Neural progenitor cell (in vitro differentiated cells): ENCODE measurements at regions not wholly inside any gene's neighbourhood (a gene's known extent, or its start where the extent isn't known, plus 50 kb on each side); places are given as distances from the start of the nearest gene placed in this dataset.

Source experiments
- DNase-seq: peaks from one replicate; pipeline ENCODE4 v3.0.0-alpha.2; 2016; ENCODE audit warnings: low spot score
- H2AFZ ChIP-seq: fragments of 200-600 bp; sonication (generic); replicated peaks from 2 replicates; pipeline ENCODE4 v1.6.1; 2016; ENCODE audit warnings: antibody characterized with exemption
- H3F3A ChIP-seq: fragments of 200-600 bp; sonication (generic); 2 replicates; pipeline ENCODE4 v1.6.1; 2016; ENCODE audit warnings: antibody characterized with exemption, low read depth
- H3K27ac ChIP-seq: fragments of 200-600 bp; sonication (generic); 2 replicates; pipeline ENCODE4 v1.5.1; 2016; ENCODE audit warnings: mild to moderate bottlenecking
- H3K27me3 ChIP-seq: fragments of 200-600 bp; sonication (generic); 2 replicates; pipeline ENCODE4 v1.6.1; 2016; ENCODE audit warnings: mild to moderate bottlenecking, moderate library complexity
- H3K36me3 ChIP-seq: fragments of 200-600 bp; sonication (generic); 2 replicates; pipeline ENCODE4 v1.5.1; 2016
- H3K4me1 ChIP-seq: fragments of 200-600 bp; sonication (generic); 2 replicates; pipeline ENCODE4 v1.6.1; 2016; ENCODE audit warnings: mixed run types
- H3K4me2 ChIP-seq: fragments of 200-600 bp; sonication (generic); 2 replicates; pipeline ENCODE4 v1.6.1; 2016
- H3K4me3 ChIP-seq: fragments of 200-600 bp; sonication (generic); 2 replicates; pipeline ENCODE4 v1.5.1; 2016
- H3K79me2 ChIP-seq: fragments of 200-600 bp; sonication (generic); 2 replicates; pipeline ENCODE4 v1.6.1; 2016; ENCODE audit warnings: low read depth
- H3K9ac ChIP-seq: fragments of 200-600 bp; sonication (generic); 2 replicates; pipeline ENCODE4 v1.6.1; 2016
- H3K9me3 ChIP-seq: fragments of 200-600 bp; sonication (generic); 2 replicates; pipeline ENCODE4 v1.5.1; 2016; ENCODE audit warnings: low read depth
- H4K20me1 ChIP-seq: fragments of 200-600 bp; sonication (generic); 2 replicates; pipeline ENCODE4 v1.6.1; 2016; ENCODE audit warnings: low read depth
- H3K27ac Mint-ChIP-seq: 3 replicates; pipeline ENCODE4 v1.8.0; 2021; ENCODE audit warnings: mixed read lengths
- H3K27me3 Mint-ChIP-seq: 2 replicates; pipeline ENCODE4 v1.8.0; 2022; ENCODE audit warnings: low read depth, mild to moderate bottlenecking, inconsistent platforms, moderate library complexity, mixed read lengths; ENCODE audit not compliant: insufficient read depth
- H3K36me3 Mint-ChIP-seq: 3 replicates; pipeline ENCODE4 v1.8.0; 2021; ENCODE audit warnings: mixed read lengths
- H3K4me1 Mint-ChIP-seq: 3 replicates; pipeline ENCODE4 v1.8.0; 2021; ENCODE audit warnings: mixed read lengths
- H3K4me3 Mint-ChIP-seq: 3 replicates; pipeline ENCODE4 v1.8.0; 2021; ENCODE audit warnings: mild to moderate bottlenecking, moderate library complexity, mixed read lengths
- H3K9me3 Mint-ChIP-seq: 3 replicates; pipeline ENCODE4 v1.8.0; 2020; ENCODE audit warnings: mixed read lengths
- EZH2 ChIP-seq: fragments of 200-600 bp; sonication (generic); IDR thresholded peaks from 2 replicates; pipeline ENCODE4 v1.6.1; 2017; ENCODE audit warnings: antibody characterized with exemption, mild to moderate bottlenecking, moderate library complexity
- EZH2phosphoT487 ChIP-seq: fragments of 200-600 bp; sonication (generic); IDR thresholded peaks from 2 replicates; pipeline ENCODE4 v1.6.1; 2017; ENCODE audit warnings: antibody characterized with exemption
- TF ChIP-seq, protein P1 (sequence below): fragments of 200-600 bp; sonication (generic); IDR thresholded peaks from 2 replicates; pipeline ENCODE4 v1.5.1; 2017; ENCODE audit warnings: antibody characterized with exemption, mild to moderate bottlenecking

DNA sequence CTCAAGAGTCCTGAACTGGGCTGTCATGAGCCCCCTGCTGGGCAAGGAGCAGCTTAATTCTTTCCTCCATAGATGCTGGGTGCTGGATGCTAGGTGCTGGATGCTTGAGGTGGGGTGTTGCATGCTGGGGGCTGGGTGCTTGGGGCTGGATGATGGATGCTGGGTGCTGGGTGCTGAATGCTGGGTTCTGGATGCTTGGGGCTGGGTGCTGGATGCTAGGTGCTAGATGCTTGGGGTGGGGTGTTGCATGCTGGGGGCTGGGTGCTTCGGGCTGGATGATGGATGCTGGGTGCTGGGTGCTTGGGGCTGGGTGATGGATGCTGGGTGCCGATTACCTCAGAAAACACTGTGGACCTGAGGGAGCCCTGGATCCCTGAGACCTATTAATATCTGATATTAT is 837.7 kb downstream of the GALR1 start:
- H2AFZ ChIP-seq: no peak overlapping the region
- H3K79me2 ChIP-seq: no peaks in the 10 kb centered on the region
- H4K20me1 ChIP-seq: no peaks in the 10 kb centered on the region
- no peak overlapping the region for H3K4me3 Mint-ChIP-seq
- H3K4me1 Mint-ChIP-seq: peaks cover 2% of the 10 kb centered on the region
- H3K9me3 ChIP-seq: no peaks in the 10 kb centered on the region
- TF ChIP-seq, protein P1, sequence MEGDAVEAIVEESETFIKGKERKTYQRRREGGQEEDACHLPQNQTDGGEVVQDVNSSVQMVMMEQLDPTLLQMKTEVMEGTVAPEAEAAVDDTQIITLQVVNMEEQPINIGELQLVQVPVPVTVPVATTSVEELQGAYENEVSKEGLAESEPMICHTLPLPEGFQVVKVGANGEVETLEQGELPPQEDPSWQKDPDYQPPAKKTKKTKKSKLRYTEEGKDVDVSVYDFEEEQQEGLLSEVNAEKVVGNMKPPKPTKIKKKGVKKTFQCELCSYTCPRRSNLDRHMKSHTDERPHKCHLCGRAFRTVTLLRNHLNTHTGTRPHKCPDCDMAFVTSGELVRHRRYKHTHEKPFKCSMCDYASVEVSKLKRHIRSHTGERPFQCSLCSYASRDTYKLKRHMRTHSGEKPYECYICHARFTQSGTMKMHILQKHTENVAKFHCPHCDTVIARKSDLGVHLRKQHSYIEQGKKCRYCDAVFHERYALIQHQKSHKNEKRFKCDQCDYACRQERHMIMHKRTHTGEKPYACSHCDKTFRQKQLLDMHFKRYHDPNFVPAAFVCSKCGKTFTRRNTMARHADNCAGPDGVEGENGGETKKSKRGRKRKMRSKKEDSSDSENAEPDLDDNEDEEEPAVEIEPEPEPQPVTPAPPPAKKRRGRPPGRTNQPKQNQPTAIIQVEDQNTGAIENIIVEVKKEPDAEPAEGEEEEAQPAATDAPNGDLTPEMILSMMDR: no peak
- no peak for TF ChIP-seq EZH2phosphoT487
- no peak for TF ChIP-seq EZH2
- no peaks in the 10 kb centered on the region for H3K4me1 ChIP-seq
- H3K4me3 ChIP-seq: no peak overlapping the region
- no peaks in the 10 kb centered on the region for H3K36me3 ChIP-seq
- no peak for DNase-seq
- no peaks in the 10 kb centered on the region for H3K36me3 Mint-ChIP-seq
- H3K4me2 ChIP-seq: no peak overlapping the region
- no peak overlapping the region for H3K27ac Mint-ChIP-seq
- H3F3A ChIP-seq: no peaks in the 10 kb centered on the region
- H3K27me3 Mint-ChIP-seq: peaks cover 2% of the 10 kb centered on the region
- no peaks in the 10 kb centered on the region for H3K27me3 ChIP-seq
- H3K9me3 Mint-ChIP-seq: no peaks in the 10 kb centered on the region
- H3K27ac ChIP-seq: no peak overlapping the region
- no peak overlapping the region for H3K9ac ChIP-seq

DNA sequence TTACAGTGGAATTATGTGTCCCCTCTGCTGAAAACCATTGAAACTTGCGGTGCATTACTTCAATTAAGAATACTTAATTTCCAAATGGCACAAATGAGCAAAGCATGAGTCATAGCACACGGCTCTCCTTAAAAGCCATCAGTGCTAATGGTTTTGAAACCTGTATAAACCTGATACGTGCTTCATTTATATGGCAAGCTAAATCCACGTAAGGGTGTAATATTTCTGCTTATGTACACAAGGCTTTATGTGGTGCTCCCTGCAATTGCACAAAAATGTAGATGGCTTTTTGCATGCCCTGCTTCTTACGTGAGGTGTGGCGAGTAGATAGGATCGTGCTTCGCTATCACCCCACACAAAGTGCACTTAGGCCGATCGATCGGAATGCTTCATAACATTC is 840.9 kb downstream of the GALR1 start:
- TF ChIP-seq EZH2 (no peak), EZH2phosphoT487 (no peak)
- TF ChIP-seq, protein P1: no peak
- no peaks in the 10 kb centered on the region for H3K9me3 ChIP-seq
- H4K20me1 ChIP-seq: no peaks in the 10 kb centered on the region
- H3K4me1 ChIP-seq: peaks cover 10% of the 10 kb centered on the region
- no peak overlapping the region for H3K27ac ChIP-seq
- H3K9me3 Mint-ChIP-seq: no peaks in the 10 kb centered on the region
- H3K4me2 ChIP-seq: no peak overlapping the region
- H2AFZ ChIP-seq: no peak overlapping the region
- no peaks in the 10 kb centered on the region for H3F3A ChIP-seq
- no peak overlapping the region for H3K4me3 ChIP-seq
- H3K4me1 Mint-ChIP-seq: peaks cover 9% of the 10 kb centered on the region
- H3K36me3 Mint-ChIP-seq: no peaks in the 10 kb centered on the region
- no peaks in the 10 kb centered on the region for H3K79me2 ChIP-seq
- H3K4me3 Mint-ChIP-seq: no peak overlapping the region
- H3K27me3 ChIP-seq: no peaks in the 10 kb centered on the region
- no peak for DNase-seq
- H3K9ac ChIP-seq: no peak overlapping the region
- no peaks in the 10 kb centered on the region for H3K27me3 Mint-ChIP-seq
- no peaks in the 10 kb centered on the region for H3K36me3 ChIP-seq
- H3K27ac Mint-ChIP-seq: no peak overlapping the region

DNA sequence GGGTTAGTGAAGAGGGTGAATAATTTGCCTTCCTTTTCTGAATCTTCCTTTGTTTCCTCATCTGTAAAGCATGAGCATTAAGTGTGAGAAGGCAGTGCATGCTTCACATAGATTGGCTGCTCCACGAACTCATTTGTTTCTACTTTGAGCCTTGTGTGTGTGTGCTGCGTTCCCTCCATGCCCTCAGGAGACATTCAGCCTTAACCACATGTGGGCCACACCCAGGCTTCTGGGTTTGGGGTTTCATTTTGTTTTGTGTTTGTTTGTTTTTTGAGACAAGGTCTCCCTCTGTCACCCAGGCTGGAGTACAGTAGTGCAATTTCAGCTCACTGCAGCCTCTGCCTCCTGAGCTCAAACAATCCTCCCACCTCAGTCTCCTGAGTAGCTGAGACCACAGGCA is 843.3 kb downstream of the GALR1 start:
- Histone ChIP-seq H3F3A (no peaks in the 10 kb centered on the region), H3K9me3 (no peaks in the 10 kb centered on the region), H3K4me2 (no peak overlapping the region), H3K9ac (no peak overlapping the region), H2AFZ (no peak overlapping the region), H3K36me3 (no peaks in the 10 kb centered on the region), H3K4me3 (no peak overlapping the region), H3K27me3 (no peaks in the 10 kb centered on the region), H3K27ac (no peak overlapping the region), H4K20me1 (no peaks in the 10 kb centered on the region), H3K4me1 (peaks cover 10% of the 10 kb centered on the region), H3K79me2 (no peaks in the 10 kb centered on the region)
- DNase-seq: no peak
- no peaks in the 10 kb centered on the region for H3K36me3 Mint-ChIP-seq
- no peaks in the 10 kb centered on the region for H3K27me3 Mint-ChIP-seq
- H3K4me1 Mint-ChIP-seq: peaks cover 9% of the 10 kb centered on the region
- no peak overlapping the region for H3K27ac Mint-ChIP-seq
- no peak overlapping the region for H3K4me3 Mint-ChIP-seq
- peaks cover 2% of the 10 kb centered on the region for H3K9me3 Mint-ChIP-seq
- TF ChIP-seq, protein P1: no peak
- TF ChIP-seq EZH2phosphoT487: no peak
- TF ChIP-seq EZH2: no peak
